A549 (cell line): ENCODE measurements at regions not wholly inside any gene's neighbourhood (a gene's known extent, or its start where the extent isn't known, plus 50 kb on each side); places are given as distances from the start of the nearest gene placed in this dataset.

Experiments used
- ATOH8 ChIP-seq: fragments of 250-450 bp; sonication (Bioruptor Pico); IDR thresholded peaks from 2 replicates; pipeline ENCODE4 v1.5.0; 2020; ENCODE audit warnings: low read depth, mild to moderate bottlenecking, moderate library complexity
- CBX2 ChIP-seq: fragments of 200-600 bp; sonication (generic); IDR thresholded peaks from 2 replicates; pipeline ENCODE4 v1.6.1; 2016; ENCODE audit warnings: low read depth, mild to moderate bottlenecking, borderline replicate concordance
- E2F6 ChIP-seq: IDR thresholded peaks from 2 replicates; pipeline ENCODE4 v1.6.1; 2012; ENCODE audit warnings: low read depth, borderline replicate concordance
- EP300 ChIP-seq, 2 experiments: fragments of >200 bp; sonication (Bioruptor Twin); formaldehyde crosslinking; IDR thresholded peaks; 2 replicates in 1 of 2; 3 replicates in 1 of 2; pipeline ENCODE4 v1.6.1; 2016 to 2017
- JUNB ChIP-seq: fragments of >200 bp; sonication (Bioruptor Twin); formaldehyde crosslinking; IDR thresholded peaks from 2 replicates; pipeline ENCODE4 v1.6.1; 2016
- MAFK ChIP-seq: fragments of 450-650 bp; IDR thresholded peaks from 2 replicates; pipeline ENCODE4 v1.6.1; 2014; ENCODE audit not compliant: partially characterized antibody
- MYC ChIP-seq: IDR thresholded peaks from 2 replicates; pipeline ENCODE4 v1.6.1; 2012; ENCODE audit warnings: mild to moderate bottlenecking, inconsistent platforms, low read length, improper control_type of control experiment, borderline replicate concordance
- PHF8 ChIP-seq: fragments of 200-600 bp; sonication (generic); IDR thresholded peaks from 2 replicates; pipeline ENCODE4 v1.6.1; 2016; ENCODE audit warnings: low read depth, mild to moderate bottlenecking, antibody characterized with exemption, moderate library complexity, borderline replicate concordance
- POLR2A ChIP-seq: IDR thresholded peaks from 2 replicates; pipeline ENCODE4 v1.6.1; 2012; ENCODE audit warnings: mild to moderate bottlenecking, low read length
- RAD21 ChIP-seq, 2 experiments: fragments of >200 bp in 1 of 2; sonication (Bioruptor Twin) in 1 of 2; formaldehyde crosslinking in 1 of 2; IDR thresholded peaks in 1 of 2; conservative IDR thresholded peaks in 1 of 2; 2 replicates in 1 of 2; 3 replicates in 1 of 2; pipeline ENCODE4 v1.6.1; 2012 to 2018; ENCODE audit warnings: inconsistent platforms in 1 of 2
- RCOR1 ChIP-seq: fragments of 150-350 bp; IDR thresholded peaks from 2 replicates; pipeline ENCODE4 v1.6.1; 2014; ENCODE audit warnings: antibody characterized with exemption, low read length, low read depth
- RFX5 ChIP-seq: fragments of 450-650 bp; IDR thresholded peaks from 2 replicates; pipeline ENCODE4 v1.7.1; 2014; ENCODE audit warnings: antibody characterized with exemption, mild to moderate bottlenecking, moderate library complexity
- TP53 ChIP-seq: fragments of 250-450 bp; sonication (Bioruptor Pico); IDR thresholded peaks from 2 replicates; pipeline ENCODE4 v1.5.0; 2021; ENCODE audit warnings: mild to moderate bottlenecking, moderate library complexity
- TF ChIP-seq, protein P1 (sequence below): fragments of >200 bp; sonication (Bioruptor Twin); formaldehyde crosslinking; IDR thresholded peaks from 3 replicates; pipeline ENCODE4 v1.5.1; 2016

- TF ChIP-seq RCOR1 = no peak
- TF ChIP-seq, protein P1, sequence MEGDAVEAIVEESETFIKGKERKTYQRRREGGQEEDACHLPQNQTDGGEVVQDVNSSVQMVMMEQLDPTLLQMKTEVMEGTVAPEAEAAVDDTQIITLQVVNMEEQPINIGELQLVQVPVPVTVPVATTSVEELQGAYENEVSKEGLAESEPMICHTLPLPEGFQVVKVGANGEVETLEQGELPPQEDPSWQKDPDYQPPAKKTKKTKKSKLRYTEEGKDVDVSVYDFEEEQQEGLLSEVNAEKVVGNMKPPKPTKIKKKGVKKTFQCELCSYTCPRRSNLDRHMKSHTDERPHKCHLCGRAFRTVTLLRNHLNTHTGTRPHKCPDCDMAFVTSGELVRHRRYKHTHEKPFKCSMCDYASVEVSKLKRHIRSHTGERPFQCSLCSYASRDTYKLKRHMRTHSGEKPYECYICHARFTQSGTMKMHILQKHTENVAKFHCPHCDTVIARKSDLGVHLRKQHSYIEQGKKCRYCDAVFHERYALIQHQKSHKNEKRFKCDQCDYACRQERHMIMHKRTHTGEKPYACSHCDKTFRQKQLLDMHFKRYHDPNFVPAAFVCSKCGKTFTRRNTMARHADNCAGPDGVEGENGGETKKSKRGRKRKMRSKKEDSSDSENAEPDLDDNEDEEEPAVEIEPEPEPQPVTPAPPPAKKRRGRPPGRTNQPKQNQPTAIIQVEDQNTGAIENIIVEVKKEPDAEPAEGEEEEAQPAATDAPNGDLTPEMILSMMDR = no peak
- no peak for TF ChIP-seq ATOH8
- TF ChIP-seq JUNB = no peak
- no peak for TF ChIP-seq RAD21 (conservative IDR thresholded peaks at IDR 0.05 in 1 of 2, IDR thresholded peaks at IDR 0.05 in 1 of 2)
- TF ChIP-seq TP53 (CRISPR knock-in tag) = no peak
- TF ChIP-seq RFX5 = no peak
- no peak for TF ChIP-seq POLR2A
- no peak for TF ChIP-seq MAFK
- no peak for TF ChIP-seq E2F6
- TF ChIP-seq CBX2 = no peak
- no peak for TF ChIP-seq EP300 (IDR thresholded peaks at IDR 0.05)
- TF ChIP-seq MYC = no peak
- TF ChIP-seq PHF8 = no peak
Observed at GRCh38 chr7:153951316-153951715, 100.9 kb upstream of the DPP6 start.
